HG02885 (cell line): ENCODE measurements at regions not wholly inside any gene's neighbourhood (a gene's known extent, or its start where the extent isn't known, plus 50 kb on each side); places are given as distances from the start of the nearest gene placed in this dataset.
"Not testable (repeated sequence)": the region's sequence is repeated elsewhere in the genome, so short reads cannot be mapped to it uniquely, and the experiment has no call there.

Experiments used
- ATAC-seq: cut with Tn5 transposase; IDR thresholded peaks from one replicate; pipeline ENCODE4 v1.9.1; 2021; ENCODE audit warnings: mild to moderate bottlenecking; ENCODE audit not compliant: unreplicated experiment, poor library complexity

GRCh38 chr1:213618094-213618493, 369.7 kb upstream of the PROX1 start:
- no peak for ATAC-seq

GRCh38 chr1:213619026-213619425, 368.7 kb upstream of the PROX1 start:
- ATAC-seq, result no peak

- no peak for ATAC-seq
Measured at GRCh38 chr1:213621077-213621476, 366.7 kb upstream of the PROX1 start.

- ATAC-seq, result peak; percentile 83
Measured at GRCh38 chr1:213622365-213623063, 365.3 kb upstream of the PROX1 start.

- ATAC-seq, result peak; percentile 26
Measured at GRCh38 chr1:213623064-213623581, 364.6 kb upstream of the PROX1 start.

GRCh38 chr1:213623862-213624261, 363.9 kb upstream of the PROX1 start:
- ATAC-seq, result no peak

- not testable (repeated sequence) for ATAC-seq
Measured at GRCh38 chr1:213636778-213637177, 351.0 kb upstream of the PROX1 start.

- ATAC-seq, result no peak
Measured at GRCh38 chr1:213641312-213641711, 346.5 kb upstream of the PROX1 start.

GRCh38 chr1:213643360-213643759, 344.4 kb upstream of the PROX1 start:
- no peak for ATAC-seq

GRCh38 chr1:213647864-213648650, 339.7 kb upstream of the PROX1 start:
- no peak for ATAC-seq

- ATAC-seq, result no peak
Measured at GRCh38 chr1:213649373-213649772, 338.4 kb upstream of the PROX1 start.

GRCh38 chr1:213650603-213651002, 337.2 kb upstream of the PROX1 start:
- no peak for ATAC-seq

GRCh38 chr1:213651077-213651476, 336.7 kb upstream of the PROX1 start:
- ATAC-seq, result no peak

- ATAC-seq, result no peak
Measured at GRCh38 chr1:213652109-213652508, 335.7 kb upstream of the PROX1 start.

- no peak for ATAC-seq
Measured at GRCh38 chr1:213656039-213656438, 331.7 kb upstream of the PROX1 start.

- ATAC-seq, result no peak
Measured at GRCh38 chr1:213656503-213656902, 331.3 kb upstream of the PROX1 start.

- ATAC-seq, result no peak
Measured at GRCh38 chr1:213657013-213657412, 330.8 kb upstream of the PROX1 start.

- ATAC-seq, result no peak
Measured at GRCh38 chr1:213657879-213658278, 329.9 kb upstream of the PROX1 start.

GRCh38 chr1:213658457-213658856, 329.3 kb upstream of the PROX1 start:
- ATAC-seq, result no peak

GRCh38 chr1:213659580-213660547, 327.9 kb upstream of the PROX1 start:
- no peak for ATAC-seq
